ENCODE measurements at regions not wholly inside any gene's neighbourhood (a gene's known extent, or its start where the extent isn't known, plus 50 kb on each side); places are given as distances from the start of the nearest gene placed in this dataset.

GRCh38 chr1:71245246-71245645 is 164.4 kb upstream of the ZRANB2 start:
- TF ChIP-seq CTCF (conservative IDR thresholded peaks at IDR 0.05; ENCODE audit: low read depth, low read length): no peak
- no peak for TF ChIP-seq EZH2 (IDR thresholded peaks at IDR 0.05; ENCODE audit: low read length, unreplicated experiment)
- TF ChIP-seq EZH2phosphoT487 (IDR thresholded peaks at IDR 0.05; ENCODE audit: borderline replicate concordance, low read length): no peak

Data from PC-3 (cell line).